Dermis microvascular lymphatic vessel endothelial cell (primary cell): ENCODE measurements at regions not wholly inside any gene's neighbourhood (a gene's known extent, or its start where the extent isn't known, plus 50 kb on each side); places are given as distances from the start of the nearest gene placed in this dataset.
"Not testable (repeated sequence)": the region's sequence is repeated elsewhere in the genome, so short reads cannot be mapped to it uniquely, and the experiment has no call there.

Experiments used
- DNase-seq, 2 donors: peaks; one replicate each; pipeline versions ENCODE4 v3.0.0 to v3.0.0-alpha.2; 2010; ENCODE audit warnings: low read depth in 2 of 2

DNA sequence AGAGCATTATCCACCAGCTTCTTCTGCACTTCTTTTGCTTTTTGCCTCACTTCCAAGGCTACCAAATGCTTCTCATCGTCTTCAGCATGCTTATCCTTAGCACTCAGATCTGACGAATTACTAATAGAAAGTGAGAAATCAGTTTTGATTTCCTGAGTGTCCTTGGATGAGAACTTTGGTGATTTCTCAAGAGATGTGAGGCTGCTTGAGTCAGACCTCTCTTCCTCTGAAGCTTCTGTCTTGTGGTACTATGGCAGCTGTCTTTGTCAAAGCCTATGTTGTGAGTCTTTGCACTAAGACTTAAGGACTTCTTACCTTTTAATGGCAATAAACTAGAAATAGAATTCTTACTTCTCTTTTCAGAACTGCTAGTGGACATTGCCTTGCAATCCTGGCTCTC lies 169.9 kb downstream of the CPE start:
- no peak for DNase-seq

GRCh38 chr4:165553221-165553810 lies 174.5 kb downstream of the CPE start:
- DNase-seq, result no peak

DNA sequence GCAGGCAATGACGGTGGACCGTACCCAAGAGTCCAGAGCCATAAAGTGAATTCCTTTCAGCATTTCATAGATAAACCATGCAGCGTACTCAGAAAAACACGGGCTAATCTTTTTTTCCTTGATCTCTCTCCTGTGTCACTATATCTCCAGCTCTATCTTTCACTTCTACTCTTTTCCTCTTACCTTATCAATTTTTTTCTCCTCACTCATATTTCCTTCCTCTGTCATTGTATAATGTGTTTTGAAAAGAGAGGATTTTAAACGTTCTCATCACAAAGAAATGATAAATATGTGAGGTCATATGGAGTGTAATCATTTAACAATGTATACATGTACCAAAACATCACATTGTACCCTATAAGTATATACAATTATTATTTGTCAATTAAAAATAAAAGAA lies 176.5 kb downstream of the CPE start:
- peak in 1 of 2 donors; percentile 18 for DNase-seq

DNA sequence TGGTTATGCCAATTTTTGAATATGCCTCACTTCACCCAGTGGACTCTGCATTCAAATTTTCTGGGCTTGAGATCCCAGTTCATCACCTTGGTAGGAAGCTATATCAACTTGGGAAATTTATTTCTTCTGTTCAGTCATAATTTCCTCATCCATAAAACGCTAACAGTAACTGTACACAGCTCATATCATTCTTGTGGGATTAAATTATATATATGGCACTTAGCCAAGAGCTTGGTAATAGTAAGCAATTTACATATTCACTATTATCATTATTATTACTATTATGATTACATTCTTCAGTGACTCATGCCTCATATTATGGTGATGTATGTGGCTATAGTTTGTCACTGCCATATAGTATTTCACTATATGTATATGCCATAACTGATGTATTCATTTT lies 177.6 kb downstream of the CPE start:
- DNase-seq, result no peak

DNA sequence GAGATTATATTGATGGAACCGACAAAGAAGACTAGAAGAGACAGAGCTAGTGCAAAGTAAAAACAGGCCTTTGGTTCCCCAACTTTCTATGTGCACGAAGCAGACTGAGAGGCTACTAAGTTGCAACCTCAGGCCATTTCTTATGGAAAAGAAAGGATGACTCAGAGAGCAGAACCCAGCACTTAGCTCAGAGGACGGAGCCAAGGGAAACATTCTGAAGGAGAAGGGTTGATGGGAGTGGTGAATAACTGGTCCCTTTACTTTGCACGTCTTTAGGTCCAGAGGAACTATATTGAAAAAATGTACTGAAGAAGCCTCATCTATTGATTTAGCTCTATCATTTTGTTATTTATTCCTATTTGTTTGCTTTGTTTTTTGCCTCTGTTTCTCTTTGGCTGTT lies 182.1 kb downstream of the CPE start:
- DNase-seq, result peak in 1 of 2 donors; percentile 20

DNA sequence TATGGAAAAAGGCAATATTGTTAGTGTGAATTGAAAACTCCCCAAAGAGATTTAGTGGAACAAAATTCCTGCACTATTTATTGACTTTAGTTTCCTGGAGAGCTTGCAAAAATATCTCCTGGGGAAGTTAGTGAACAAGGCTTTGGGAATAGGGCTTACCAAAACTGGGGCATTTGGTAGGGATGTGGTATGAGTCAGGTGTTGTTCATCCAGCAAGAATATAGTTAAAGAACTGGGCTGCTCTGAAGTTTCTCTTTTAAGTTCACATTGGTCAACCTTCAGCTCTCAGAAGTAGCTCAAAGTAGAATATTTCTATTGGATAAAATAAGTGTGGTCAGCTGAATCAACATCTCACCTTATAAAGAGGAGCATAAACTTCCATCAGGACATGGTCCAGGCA lies 185.0 kb downstream of the CPE start:
- no peak for DNase-seq

- no peak for DNase-seq
Measured at GRCh38 chr4:165569031-165569430, 190.2 kb downstream of the CPE start.

DNA sequence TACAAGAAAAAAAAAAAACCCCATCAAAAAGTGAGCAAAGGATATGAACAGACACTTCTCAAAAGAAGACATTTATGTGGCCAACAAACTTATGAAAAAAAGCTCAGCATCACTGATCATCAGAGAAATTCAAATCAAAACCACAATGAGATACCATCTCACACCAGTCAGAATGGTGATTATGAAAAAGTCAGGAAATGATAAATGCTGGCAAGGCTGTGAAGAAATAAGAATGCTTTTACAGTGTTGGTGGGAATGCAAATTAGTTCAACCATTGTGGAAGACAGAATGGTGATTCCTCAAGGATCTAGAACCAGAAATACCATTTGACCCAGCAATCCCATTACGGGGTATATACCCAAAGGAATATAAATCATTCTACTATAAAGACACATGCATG lies 192.7 kb downstream of the CPE start:
- not testable (repeated sequence) for DNase-seq

DNA sequence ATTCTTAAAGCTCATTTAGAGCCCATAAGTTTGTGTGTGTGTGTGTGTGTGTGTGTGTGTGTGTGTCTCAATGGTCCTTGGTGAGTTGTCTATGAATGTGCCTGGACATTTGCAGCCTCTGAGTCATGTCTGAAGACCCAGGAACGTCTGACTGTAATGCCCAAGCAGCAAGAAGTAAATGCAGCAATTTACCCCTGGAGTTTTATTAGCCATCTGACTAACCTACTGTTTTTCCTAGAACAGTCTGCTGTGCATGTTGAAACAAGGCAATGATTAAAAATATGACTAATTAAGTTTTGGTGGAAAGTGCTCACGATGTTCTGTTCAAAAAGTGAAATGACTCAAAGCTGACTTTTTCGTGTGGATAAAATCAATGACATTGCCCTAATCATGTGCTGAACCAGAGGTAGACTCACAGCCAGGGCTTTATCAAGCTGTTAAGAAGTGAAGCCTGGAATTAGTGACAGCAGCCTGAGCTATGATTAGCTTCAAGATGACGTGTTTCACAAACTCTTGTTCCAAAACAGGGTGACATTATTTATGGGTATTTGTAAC lies 201.6 kb downstream of the CPE start:
- DNase-seq, result peak; percentile 10 to 69

GRCh38 chr4:165583341-165583740 lies 204.5 kb downstream of the CPE start:
- DNase-seq, result no peak

DNA sequence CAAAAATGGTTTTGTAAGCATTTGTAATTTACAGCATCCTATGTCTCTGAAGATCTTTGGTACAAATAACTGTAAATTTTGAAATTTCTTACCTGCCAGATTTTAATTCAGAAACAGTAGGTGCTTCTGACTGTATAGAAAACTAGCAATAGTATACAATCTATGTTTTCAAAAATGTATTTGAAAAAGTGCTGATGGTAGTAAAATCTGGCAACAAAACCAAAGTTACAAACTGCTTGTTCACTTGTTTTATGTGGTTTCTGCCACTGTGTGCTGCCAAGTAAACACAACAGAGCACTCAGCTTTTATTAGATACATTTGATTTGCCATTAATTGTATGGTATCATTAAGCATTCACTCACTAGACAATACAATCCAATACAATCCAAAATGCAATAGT lies 206.1 kb downstream of the CPE start:
- DNase-seq, result no peak

GRCh38 chr4:165588534-165589315 lies 209.9 kb downstream of the CPE start:
- no peak for DNase-seq

DNA sequence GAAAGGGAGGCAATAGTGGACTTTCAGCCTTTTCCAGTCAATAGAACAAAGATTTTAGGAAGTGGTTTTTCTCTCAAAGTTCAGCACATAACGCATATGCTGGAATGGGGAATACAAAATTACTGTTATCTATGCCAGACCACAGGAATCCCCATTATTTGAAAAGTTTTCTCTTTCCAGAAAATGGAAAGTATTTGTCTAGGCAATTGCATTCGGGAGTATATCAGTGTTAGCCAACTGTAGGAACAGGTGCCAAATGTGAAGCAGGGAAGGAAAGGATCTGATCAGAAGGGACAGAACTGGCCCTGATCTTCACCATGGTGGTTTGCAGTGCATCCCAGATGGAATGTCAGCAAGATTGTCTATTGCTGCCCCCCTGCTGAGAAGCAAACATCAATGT lies 213.6 kb downstream of the CPE start:
- DNase-seq, result no peak

DNA sequence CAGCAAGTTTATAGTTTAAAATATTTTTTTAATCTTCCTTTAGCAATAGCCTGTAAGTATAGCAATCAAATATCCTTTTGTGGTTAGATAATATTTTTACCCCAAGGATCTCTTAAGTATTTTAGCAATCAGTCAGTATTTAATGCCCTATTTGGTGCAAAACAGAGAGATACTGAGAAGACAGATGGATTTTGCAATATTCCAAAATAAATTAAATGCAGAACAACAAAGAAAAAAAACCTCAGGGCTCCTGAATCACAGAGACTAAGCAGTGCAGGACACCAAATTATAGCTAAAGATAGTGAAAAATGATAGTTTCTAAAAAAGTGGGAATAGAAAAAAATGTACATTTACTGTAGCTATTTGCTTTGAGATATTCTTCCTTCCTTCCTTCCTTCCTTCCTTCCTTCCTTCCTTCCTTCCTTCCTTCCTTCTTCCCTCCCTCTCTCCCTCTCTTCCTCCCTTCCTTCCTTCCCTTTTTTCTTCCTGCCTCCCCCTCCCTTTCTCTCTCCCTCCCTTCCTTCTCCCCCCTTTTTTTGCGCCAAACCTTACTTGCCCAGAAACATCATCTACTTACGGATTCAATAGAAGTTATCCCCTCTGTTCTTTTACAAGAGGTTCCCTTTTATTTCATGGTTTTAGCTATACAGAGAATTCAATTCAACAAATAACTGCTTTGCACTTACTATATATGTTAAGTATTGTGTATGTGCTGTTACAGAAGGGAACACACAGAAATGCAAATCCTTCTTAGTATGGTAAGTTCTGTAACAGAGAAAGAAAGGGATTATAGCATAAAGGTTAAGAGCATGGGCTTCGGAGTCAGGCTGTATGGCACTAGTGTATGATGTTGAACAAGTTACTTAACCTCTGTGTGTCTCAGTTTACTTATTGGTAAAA lies 219.0 kb downstream of the CPE start:
- DNase-seq, result no peak

DNA sequence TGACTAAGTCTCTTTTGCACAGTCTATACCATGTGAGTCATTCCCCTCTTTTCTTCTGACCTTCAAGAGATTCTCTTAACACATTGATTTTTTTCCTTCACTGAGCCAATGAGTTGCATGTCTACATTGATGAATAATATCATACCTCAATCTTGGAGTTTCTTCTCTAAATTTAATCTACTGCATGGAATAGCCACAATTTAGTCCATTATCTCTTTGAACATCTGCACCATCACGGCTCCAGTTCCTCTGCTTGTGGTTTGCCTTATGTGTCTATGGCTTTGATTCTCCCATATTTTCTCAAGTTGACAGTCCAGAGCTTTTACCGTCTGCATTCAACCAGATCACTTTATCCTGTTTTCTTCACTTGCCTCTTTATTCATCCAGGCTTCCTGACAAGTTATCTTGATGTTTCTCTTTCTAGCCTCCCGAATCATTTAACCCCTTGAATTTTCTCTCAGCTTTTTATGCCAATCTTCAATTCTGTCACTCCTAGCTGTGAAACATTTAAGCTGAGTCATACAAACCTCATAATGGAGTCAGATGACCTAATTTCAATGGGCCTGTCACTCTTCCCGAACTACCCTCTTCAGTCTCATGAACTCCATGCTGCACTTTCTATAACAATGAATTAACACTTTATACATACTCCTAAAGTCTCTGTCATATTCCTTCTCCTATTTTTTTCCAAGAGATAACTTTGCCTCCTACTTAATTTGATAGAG lies 222.3 kb downstream of the CPE start:
- DNase-seq, result no peak

DNA sequence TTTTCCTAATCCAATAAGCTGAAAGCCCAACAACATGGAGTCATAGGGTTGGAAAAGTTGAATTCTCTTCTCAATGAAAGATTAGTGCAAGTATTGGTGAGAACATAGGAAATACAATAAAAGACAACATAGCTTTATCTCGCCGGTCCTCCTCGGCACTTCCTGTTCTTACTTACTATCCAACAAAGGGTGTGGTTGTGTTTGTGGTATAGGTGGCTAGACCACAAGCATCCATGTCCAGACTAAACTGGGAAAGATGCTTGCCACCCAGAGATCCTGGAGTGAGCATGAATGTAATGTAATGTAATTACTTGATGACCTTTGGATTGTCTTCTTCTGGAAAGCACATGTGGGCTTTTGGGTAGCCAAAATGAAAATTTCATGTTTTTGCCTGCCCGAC lies 223.8 kb downstream of the CPE start:
- DNase-seq, result no peak

- no peak for DNase-seq
Measured at GRCh38 chr4:165604181-165604580, 225.4 kb downstream of the CPE start.

DNA sequence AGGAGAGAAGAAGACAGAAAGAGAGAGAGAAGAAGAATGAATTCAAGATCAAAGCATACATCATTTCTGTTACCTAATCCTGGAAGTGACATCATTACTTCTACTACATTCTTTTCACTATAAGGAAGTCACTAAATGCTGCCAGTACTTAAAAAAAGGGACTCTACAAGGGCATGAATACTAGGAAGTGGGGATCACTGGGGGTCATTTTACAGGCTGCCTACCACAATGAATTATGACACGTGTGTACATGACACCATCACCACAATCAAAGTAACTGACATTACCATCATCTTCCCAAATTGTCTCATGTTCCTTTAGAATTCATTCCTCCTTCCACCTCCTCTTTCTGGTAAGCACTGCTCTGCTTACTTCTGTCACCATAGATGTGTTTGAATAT lies 227.0 kb downstream of the CPE start:
- peak; percentile 55 to 69 for DNase-seq

DNA sequence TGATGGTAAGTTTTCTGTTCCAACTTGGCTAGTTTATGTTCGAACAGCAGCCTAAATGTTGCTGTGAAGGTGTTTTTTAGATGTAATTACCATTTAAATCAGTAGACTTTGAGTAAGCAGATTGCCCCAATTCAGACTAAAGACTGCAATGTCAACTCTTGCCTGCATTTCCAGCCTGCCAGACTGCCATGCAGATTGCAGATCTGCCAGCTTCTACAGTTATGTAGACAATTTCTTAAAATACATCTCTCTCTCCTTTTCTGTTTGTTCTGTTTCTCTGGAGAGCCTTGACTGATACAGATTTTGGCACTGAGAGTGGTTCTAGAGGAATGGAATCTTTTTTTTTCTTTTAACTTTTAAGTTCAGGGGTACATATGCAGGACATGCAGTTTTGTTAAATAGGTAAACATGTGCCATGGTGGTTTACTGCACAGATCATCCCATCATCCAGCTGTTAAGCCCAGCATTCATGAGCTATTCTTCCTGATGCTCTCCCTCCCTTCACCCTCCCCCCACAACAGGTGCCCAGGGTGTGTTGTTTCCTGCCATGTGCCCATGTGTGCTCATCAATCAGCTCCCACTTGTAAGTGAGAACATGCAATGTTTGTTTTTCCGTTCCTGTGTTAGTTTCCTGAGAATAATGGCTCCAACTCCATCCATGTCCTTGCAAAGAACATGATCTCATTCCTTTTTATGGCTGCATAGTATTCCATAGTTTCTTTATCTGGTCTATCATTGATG lies 227.8 kb downstream of the CPE start:
- DNase-seq, result no peak

DNA sequence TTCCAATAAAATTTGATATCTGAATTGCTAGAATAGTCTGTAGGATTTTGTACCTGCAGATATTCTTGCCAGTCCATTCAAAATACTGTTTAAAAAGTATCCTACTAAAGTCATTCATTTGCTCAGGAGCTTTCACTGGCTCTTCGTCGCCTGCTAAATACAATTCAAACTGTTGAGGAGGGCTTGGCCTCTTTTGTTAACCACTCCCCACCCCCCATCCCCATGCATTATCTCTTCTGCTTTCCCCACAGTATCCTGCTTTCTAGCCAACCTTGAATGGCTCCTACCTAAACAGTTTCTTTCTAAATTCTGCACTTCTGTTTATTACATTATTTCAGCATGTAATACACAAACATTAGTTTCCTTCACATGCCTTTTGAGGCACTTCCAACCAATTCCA lies 230.8 kb downstream of the CPE start:
- no peak for DNase-seq
